GM18498 (cell line): ENCODE measurements at regions not wholly inside any gene's neighbourhood (a gene's known extent, or its start where the extent isn't known, plus 50 kb on each side); places are given as distances from the start of the nearest gene placed in this dataset.
"Not testable (repeated sequence)": the region's sequence is repeated elsewhere in the genome, so short reads cannot be mapped to it uniquely, and the experiment has no call there.

Experiments used
- ATAC-seq: cut with Tn5 transposase; IDR thresholded peaks from one replicate; pipeline ENCODE4 v1.9.1; 2021; ENCODE audit warnings: mild to moderate bottlenecking, moderate library complexity; ENCODE audit not compliant: unreplicated experiment

- not testable (repeated sequence) for ATAC-seq
Observed at GRCh38 chr16:13336907-13337881, 435.8 kb downstream of the SHISA9 start.

DNA sequence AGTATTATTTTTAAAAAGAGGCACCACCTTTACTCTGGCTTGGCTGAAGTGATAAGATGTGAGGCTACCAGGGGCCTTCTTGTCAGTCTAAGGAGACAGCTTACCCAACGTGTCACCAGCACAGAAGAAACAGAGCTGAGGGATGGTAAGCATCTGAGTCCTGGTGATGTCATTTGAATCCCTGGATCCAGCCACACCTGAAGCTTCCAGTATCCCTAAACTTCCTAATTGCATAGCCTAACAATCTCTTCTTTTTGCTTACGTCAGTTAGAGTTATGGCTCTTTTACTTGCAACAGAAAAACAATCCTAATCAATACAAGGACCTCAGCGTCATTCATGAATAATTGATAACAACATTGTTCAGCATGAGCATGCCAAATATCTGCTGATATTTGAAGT, 436.6 kb downstream of the SHISA9 start:
- no peak for ATAC-seq

DNA sequence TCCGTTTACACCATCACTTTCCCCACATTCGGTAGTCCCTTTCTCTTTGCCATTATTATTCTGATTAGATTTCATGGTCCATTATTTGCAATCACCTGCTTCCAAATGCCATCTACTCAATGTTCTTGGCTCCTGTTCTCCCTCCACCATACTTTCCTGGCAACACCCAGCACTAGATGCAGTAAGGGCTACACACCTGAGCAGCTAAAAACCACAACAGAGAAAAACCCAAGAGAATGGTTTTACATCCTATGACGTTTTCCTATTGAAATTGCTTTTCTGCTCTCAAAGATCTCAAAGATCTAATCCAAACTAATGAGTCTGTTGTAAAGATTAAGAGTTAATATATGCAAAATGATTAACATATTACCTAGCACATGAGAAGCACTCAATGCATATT, 441.3 kb downstream of the SHISA9 start:
- no peak for ATAC-seq

DNA sequence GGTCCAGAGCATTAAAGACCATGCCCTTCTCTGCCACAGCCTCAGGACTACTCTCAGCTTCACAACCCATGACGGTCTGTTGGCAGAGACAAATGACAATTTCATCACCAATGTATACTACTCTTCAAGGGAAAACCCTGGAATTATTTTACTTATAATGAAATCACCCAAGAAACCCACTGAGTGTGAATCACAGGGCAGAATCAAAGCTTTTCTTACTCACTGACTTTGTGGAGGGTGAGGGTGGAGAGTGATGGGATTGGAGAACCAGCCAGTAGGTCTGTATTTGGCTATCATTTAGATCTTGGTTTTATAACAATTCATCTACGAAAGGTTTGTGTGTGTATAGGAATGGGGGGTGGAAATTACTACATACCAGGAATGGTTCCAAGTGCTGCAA, 442.6 kb downstream of the SHISA9 start:
- ATAC-seq: no peak

DNA sequence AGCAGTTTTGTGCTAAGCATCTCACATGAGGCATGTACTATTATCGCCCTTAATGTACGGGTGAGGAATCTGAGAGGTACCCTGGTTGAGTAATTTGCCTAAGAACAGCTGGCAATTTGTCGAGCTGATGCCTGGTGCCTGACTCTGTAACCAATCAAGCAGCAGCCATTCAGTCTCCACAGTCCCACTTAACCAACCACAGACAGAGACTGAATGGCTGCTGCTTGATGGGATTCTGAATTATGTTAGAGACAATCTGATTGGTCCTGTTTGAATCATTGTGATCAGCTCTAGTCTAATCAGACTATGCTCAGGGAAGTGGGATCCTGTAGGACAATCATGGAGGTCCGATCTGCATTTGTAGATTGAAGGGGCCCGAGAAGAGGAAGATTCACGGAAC, 447.0 kb downstream of the SHISA9 start:
- no peak for ATAC-seq

DNA sequence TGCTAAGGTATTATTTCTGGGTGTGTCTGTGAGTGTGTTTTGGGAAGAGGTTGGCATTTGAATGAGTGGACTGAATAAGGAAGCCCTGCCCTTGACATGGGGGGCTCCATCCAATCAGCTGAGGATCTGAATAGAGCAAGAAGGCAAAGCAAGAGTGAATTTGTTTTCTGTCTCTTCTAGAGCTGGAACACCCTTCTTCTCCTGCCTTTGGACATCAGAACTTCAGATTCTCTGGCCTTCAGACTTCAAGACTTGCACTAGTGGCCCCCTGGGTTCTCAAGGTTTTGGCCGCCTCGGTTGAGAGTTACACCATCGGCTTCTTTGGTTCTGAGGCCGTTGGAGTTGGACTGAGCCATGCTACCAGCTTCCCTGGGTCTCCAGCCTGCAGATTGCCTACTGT, 448.6 kb downstream of the SHISA9 start:
- ATAC-seq: no peak

GRCh38 chr16:13351181-13351580, 449.8 kb downstream of the SHISA9 start:
- no peak for ATAC-seq

- no peak for ATAC-seq
Observed at GRCh38 chr16:13351601-13352217, 450.3 kb downstream of the SHISA9 start.

DNA sequence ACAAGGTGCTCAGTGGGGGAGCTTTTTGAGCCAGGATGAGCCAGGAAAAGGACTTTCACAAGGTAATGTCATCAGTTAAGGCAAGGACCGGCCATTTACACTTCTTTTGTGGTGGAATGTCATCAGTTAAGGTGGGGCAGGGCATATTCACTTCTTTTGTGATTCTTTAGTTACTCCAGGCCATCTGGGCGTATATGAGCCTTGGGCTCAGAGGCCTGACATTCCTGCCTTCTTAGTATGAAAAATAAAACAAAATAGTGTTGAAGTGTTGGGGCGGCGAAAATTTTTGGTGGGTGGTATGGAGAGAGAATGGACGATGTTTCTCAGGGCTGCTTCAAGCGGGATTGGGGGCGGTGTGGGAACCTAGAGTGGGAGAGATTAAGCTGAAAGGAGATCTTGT, 451.4 kb downstream of the SHISA9 start:
- ATAC-seq: not testable (repeated sequence)

- ATAC-seq: not testable (repeated sequence)
Observed at GRCh38 chr16:13357842-13358241, 456.4 kb downstream of the SHISA9 start.

DNA sequence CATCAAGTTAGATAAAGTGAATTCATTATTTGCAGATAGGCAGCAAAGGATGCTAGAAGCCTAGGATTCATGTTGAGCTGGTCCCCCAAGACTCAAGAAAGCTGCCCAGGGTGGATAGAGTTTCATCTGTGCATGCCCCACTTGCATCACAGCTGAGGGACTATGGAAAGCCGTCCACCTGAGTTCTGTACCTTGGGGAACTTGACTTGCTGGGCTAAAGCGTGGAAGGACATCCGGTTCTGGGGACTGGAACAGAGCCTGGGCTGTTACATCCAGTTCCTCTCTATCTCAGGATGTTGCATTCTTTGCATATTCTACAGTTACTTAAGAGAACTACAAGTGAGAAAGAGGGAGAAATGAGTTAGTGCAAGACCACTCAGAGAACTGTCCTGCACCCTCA, 458.4 kb downstream of the SHISA9 start:
- ATAC-seq: no peak

GRCh38 chr16:13372421-13372820, 471.0 kb downstream of the SHISA9 start:
- no peak for ATAC-seq

DNA sequence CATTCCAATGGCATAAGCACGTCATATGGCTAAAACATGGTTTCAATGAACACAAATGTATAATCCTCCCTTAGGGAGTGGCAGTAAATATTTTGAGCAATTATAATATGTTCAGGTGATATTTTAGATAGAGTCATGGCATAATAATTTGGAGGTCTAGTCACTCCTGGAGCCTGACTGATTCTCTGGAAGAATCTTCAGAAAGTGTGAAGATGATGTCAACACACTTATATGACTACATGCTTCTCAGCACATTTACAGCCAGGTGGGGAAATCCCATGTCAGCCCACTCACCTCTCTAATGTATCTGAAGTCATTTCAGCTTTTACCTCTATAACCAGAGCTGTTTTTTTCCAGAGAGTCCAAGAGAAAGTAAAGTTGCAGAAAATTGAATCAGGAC, 474.8 kb downstream of the SHISA9 start:
- no peak for ATAC-seq

- ATAC-seq: no peak
Observed at GRCh38 chr16:13377143-13377542, 475.7 kb downstream of the SHISA9 start.

GRCh38 chr16:13378151-13378550, 476.8 kb downstream of the SHISA9 start:
- ATAC-seq: no peak

GRCh38 chr16:13379266-13379665, 477.9 kb downstream of the SHISA9 start:
- ATAC-seq: no peak

DNA sequence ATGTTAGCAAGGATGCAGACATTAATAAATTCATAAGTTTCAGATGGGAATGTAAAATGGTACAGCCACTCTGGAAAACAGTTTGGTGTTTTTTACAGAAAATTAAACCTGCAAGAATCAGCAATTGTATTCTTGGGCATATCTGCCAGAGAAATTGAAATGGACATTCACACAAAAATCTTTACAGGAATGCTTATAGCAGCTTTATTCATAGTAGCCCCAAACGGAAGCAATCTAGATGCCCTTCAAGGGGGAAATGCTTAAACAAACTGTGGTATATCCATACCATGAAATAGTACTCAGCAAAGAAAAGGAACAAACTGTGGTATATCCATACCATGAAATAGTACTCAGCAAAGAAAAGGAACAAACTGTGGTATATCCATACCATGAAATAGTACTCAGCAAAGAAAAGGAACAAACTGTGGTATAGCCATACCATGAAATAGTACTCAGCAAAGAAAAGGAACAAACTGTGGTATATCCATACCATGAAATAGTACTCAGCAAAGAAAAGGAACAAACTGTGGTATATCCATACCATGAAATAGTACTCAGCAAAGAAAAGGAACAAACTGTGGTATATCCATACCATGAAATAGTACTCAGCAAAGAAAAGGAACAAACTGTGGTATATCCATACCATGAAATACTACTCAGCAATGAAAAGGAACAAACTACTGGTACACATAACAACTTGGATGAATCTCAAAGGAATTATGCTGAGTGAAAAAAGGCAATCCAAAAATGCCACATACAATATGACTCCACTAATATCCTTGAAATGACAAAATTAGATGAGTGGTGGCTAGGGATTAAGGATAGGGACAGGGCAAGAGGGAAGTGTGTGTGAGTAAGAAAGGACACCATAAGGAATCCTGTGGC, 484.0 kb downstream of the SHISA9 start:
- ATAC-seq: not testable (repeated sequence)

- ATAC-seq: peak; percentile 76
Observed at GRCh38 chr16:13390093-13390985, 488.9 kb downstream of the SHISA9 start.

DNA sequence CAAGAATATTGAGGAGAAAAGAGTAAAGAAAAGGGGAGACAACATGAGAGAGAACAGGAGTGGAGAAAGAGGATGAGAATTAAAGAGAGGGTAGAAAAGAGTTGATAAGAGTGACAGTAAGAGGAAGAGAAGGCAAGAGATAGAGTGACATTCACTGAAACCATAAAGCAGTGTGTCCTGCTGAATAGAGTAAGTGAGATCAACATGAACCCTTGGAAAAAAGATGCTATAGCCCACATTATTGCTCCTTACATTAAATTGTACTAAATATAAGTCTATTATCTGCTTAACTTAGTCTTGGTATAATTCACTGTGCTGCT, 489.5 kb downstream of the SHISA9 start:
- ATAC-seq: no peak

DNA sequence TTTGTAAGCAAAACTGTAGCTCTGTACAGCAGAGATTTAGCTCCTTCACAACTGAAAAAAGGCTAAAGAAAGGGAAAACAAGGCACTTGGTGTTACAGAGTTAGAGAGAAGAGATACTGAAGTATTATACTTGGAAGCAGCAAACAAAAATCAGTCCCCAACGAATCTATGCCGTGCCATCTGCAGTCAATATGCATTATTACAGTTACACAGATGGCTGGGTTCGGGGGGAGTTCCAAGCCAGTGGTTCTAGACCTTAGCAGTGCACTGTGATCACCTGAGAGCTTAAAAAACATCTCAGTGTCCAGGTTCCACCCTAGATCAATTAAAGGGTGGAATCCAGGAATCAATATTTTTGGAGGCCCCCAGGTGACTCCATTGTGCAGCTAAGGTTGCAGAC, 489.9 kb downstream of the SHISA9 start:
- ATAC-seq: no peak
